HG03139 (cell line): ENCODE measurements at regions not wholly inside any gene's neighbourhood (a gene's known extent, or its start where the extent isn't known, plus 50 kb on each side); places are given as distances from the start of the nearest gene placed in this dataset.

Source experiments
- ATAC-seq: cut with Tn5 transposase; IDR thresholded peaks from one replicate; pipeline ENCODE4 v1.9.1; 2021; ENCODE audit not compliant: unreplicated experiment

GRCh38 chr1:221834698-221835513, 93.0 kb upstream of the DUSP10 start:
- ATAC-seq, result no peak

- ATAC-seq, result no peak
Measured at GRCh38 chr1:221832617-221833016, 90.7 kb upstream of the DUSP10 start.

GRCh38 chr1:221832151-221832550, 90.3 kb upstream of the DUSP10 start:
- no peak for ATAC-seq

- ATAC-seq, result no peak
Measured at GRCh38 chr1:221829327-221830015, 87.6 kb upstream of the DUSP10 start.

DNA sequence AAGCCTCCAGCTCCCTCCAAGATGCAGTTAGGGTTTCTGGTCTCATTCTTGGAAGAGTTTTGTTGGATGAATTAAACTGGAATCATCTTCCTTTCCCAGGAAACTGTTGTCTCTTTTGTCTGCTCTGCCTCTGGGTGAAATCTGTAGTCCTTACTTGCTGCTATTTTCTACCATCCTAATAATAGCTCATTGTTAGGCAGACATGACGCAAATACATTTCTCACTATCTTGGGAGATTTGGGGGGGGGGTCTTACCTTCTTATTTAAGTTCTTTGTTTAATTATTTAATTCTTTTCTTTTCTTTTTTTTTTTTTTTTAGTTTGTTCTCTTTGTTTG, 85.4 kb upstream of the DUSP10 start:
- ATAC-seq, result no peak

DNA sequence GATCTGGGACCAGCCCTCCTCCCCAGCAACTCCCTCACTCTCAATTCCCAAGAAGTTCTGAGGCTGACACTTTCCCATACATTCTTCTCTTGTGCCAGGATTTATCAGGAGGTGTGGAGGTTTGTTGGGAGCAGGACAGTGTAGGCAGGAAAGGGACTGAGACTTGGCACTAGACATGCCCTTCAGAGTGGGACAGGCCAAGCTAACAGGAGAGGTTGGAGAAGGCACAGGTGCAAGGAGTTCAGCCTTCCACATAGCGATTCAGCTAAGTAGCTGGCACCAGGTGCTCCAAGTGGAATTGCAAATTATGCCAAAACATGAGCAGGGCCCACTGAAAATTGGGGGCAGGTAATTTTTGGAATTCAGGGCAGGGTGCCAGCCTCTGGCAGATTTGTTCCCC, 83.0 kb upstream of the DUSP10 start:
- ATAC-seq, result no peak

DNA sequence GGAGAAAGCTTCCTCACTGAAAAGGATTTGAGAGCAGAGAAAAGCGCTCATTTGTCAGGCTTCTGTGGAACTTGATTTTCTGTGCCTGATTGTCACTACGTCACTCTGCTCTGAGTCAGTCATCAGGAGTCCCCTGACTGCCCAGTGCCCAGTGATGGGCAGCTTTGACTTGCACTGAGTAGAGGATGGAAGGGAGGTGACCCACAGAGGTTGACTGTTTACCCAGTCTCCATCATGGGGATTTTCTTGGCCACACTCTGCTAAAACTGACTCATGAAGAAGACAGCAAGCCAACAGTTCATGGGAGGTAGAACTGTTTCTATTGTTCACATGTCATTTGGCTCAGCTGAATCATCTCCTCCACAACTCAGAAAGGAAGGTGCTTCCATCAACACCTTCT, 82.1 kb upstream of the DUSP10 start:
- no peak for ATAC-seq

- peak; percentile 2 for ATAC-seq
Measured at GRCh38 chr1:221823561-221823960, 81.7 kb upstream of the DUSP10 start.

DNA sequence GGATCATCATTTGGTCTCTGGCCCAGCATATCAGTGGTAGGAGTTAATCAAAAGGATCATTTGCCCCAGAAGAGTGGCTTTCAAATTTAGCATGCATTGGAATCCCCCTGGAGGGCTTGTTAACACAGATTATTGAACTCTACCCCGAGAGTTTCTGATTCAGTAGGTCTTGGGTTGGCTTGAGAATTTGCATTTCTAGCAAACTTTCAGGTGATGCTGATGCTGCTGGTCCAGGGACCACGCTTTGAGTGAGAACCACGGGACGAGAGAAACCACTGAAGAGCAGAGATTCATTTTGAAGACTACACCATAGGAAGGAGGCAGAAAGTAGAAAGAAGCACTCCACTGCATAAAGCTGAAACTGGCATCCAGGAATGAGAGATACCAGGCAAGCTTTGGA, 81.3 kb upstream of the DUSP10 start:
- peak; percentile 45 for ATAC-seq

DNA sequence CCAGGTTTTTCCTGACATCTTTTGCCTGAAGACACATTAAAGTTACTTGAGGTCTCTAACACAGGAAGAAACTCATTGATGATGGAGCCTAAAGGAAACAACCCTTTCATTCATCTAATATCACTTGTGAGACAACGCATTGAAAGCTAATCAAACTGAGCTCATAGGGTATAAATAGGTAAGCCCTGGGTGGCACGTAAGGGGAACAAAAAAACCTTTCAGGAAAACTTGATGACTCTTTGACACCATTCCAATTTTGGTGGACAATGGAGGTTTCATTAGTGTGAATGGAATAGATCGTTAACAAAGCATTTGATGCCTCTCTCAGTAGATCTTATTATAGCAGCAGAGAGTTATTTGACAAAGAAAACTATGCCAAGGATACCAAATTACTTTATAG, 80.7 kb upstream of the DUSP10 start:
- ATAC-seq, result no peak

DNA sequence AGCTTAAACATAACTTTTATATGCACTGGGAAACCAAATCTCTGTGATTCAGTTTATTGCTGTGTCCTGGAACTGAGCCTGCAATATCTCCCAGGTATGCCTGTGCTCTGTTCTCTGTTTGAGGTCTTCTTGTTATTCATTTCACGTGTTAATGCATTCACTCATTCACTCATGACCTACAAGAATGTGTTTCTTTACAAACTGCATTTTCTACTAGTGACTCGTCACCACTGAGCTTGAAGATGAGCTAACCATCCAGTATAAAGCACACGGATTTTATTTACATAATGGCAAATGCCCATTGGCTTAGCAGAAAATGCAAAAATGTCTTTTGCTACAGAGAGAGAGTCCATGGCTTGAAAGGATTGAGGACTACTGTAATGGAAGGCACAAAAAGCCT, 75.0 kb upstream of the DUSP10 start:
- ATAC-seq, result no peak

GRCh38 chr1:221815660-221816059, 73.8 kb upstream of the DUSP10 start:
- no peak for ATAC-seq

- no peak for ATAC-seq
Measured at GRCh38 chr1:221813887-221814286, 72.0 kb upstream of the DUSP10 start.

DNA sequence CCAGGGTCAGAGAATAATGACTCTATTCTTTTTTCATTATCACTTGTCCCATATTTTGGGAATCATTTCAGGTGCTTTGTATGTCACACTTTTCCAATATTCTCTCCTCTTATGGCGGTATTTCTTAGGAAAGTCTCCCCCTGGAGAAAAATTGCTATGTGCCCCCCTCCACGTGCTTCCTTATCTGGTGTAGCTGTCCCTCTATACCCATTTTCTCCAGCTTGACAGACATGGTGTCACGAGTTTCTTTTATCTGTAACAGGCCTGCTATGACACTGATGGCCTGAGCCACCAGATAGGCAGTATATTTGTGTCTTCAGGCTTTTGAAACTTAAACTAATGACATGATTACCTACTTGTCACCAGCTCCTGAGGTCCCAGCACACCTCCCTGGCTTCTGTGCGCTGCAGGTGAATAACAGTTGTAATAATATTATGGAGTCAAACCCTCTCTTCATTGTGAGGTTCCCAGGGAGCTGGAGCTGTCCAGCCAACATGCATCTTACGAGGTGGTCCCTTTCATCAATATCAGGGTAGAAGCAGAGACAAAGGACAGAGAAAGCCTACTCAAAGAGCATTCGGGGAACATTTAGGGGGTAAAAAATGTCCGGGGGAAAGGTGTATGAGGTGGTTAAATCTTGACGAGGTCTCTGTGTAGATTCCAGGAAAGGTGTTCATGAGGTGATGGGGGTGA, 71.2 kb upstream of the DUSP10 start:
- ATAC-seq, result no peak

- ATAC-seq, result no peak
Measured at GRCh38 chr1:221812088-221812752, 70.3 kb upstream of the DUSP10 start.

DNA sequence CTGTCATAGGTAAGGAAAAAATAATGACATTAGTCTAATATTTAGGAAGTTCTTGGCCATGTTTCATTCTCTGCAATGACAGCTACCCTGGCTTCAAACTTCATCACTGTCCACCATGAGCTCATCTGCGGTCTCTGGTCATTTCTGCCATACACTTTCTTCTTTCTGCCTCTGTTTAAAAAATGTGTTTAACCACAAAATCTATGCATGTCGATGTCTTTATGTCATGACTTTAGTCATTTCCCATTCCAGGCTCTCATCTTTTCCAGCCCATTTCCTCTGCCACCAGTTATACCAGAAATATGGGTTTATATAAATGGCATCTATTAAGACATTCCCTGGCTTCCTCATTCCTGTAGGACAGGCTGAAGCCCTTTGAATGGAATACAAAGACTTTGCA, 68.5 kb upstream of the DUSP10 start:
- no peak for ATAC-seq

GRCh38 chr1:221809091-221810029, 67.5 kb upstream of the DUSP10 start:
- peak; percentile 47 for ATAC-seq

- no peak for ATAC-seq
Measured at GRCh38 chr1:221806984-221807383, 65.1 kb upstream of the DUSP10 start.

GRCh38 chr1:221806236-221806635, 64.3 kb upstream of the DUSP10 start:
- no peak for ATAC-seq

GRCh38 chr1:221805121-221805520, 63.2 kb upstream of the DUSP10 start:
- ATAC-seq, result no peak
